LNCAP (cell line): ENCODE measurements at regions not wholly inside any gene's neighbourhood (a gene's known extent, or its start where the extent isn't known, plus 50 kb on each side); places are given as distances from the start of the nearest gene placed in this dataset.

Source experiments
- CTCF ChIP-seq: fragments of 450-650 bp; IDR thresholded peaks from 2 replicates; pipeline ENCODE4 v1.5.1; 2017; ENCODE audit warnings: mild to moderate bottlenecking

DNA sequence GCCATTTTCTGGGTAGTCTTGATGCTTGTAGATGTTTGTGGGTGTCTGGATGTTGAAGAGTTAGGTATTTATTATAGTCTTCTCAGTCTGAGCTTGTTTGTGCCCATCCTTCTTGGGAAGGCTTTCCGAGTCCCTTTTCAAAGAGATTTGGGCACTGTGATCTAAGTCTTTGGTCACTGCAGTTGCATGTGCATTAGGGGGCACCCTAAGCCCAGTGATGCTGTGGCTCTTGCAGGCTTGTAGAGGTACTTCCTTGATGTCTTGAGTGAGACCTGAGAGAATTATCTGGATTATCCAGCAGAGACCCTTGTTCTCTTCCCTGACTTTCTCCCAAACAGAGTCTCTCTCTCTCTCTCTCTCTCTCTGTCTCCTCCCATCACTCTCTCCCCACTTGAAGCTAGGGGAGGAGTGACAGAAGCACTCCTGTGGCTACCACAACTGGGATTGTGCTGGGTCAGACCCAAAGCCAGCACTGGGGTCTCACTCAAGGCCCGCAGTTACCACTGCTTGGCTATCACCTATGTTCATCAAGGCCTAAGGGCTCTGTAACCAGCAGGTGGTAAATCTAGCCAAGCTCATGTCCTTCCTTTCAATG is 68.5 kb downstream of the TMCO5A start:
- TF ChIP-seq CTCF, result peak; percentile 58

DNA sequence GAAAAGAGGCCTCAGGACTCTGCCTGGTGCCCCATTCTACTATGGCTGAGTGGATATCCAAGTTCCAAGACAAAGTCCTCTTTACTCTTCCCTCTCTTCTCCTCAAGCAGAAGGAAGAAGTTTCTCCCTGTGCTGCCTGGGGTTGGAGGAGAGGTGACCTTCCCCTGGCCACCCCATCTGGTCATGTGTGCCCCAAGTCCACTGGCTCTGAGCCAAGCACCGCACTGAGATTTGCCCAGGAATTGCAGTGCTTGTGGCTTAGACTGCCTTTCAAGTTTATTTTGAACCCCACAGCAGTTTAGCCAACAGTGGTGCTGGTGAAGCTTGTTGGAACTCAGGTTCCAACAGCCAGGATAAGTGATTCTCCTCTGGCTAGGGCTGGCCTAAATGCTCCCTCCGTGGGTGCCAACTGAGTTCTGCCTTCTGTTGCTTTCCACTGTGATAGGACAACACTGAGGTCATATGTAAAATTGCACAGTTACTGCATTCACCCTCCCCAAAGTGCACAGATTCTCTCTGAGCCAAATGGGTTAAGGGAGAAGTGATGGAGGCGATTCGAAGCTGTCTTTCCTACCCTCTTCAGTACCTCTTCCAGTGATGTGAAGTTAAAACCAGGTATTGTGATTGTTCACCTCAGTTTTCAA is 69.9 kb downstream of the TMCO5A start:
- no peak for TF ChIP-seq CTCF

GRCh38 chr15:38005953-38006808 is 71.7 kb downstream of the TMCO5A start:
- TF ChIP-seq CTCF, result no peak

DNA sequence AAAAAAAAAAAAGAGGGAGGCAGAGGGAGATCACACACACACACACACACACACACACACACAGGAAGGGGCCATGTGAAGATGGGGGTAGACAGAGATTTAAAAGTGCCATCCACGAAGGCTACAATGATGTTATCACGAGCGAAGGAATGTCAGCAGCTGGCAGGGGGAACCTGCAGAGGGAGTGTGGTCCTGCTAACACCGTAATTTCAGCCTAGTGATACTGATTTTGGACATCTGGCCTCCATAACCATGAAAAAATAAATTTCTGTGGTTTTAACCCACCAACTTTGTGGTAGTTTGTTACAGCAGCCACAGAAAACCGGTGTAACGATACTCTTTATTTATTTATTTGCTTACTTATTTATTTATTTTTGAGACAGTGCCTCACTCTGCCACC is 76.0 kb downstream of the TMCO5A start:
- no peak for TF ChIP-seq CTCF

DNA sequence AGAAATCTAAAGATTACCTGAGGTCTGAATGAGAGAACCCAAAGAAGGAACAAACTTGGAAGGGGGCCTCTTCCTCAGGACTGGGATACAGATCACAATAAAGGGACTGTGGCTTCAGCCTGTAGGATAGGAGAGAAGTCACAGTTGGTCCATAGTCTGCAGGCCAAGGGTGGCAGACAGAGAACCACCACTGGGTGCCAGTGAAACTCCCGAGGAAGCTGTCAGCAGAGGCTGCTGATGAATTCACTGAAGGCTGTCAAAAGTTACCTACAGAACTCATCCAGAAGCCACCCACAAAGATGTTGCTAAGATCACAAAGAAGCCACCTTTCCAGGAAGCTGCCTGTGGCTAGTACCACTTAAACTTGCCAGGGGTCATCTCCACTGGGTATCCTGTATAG is 78.5 kb downstream of the TMCO5A start:
- TF ChIP-seq CTCF, result no peak

DNA sequence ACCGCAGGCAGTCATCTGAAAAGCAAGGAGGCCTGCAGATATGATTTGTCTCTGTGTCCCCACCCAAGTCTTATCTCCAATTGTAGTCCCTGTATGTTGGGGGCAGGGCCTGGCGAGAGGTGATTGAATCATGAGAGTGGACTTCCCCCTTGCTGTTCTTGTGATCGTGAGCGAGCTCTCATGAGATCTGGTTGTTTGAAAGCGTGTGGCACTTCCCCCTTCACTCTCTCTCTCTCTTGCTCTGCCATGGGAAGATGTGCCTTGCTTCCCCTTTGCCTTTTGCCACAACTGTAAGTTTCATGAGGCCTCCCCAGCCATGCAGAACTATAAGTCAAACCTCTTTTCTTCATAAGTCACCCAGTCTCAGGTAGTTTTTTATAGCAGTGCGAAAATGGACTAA is 83.3 kb downstream of the TMCO5A start:
- TF ChIP-seq CTCF, result no peak

DNA sequence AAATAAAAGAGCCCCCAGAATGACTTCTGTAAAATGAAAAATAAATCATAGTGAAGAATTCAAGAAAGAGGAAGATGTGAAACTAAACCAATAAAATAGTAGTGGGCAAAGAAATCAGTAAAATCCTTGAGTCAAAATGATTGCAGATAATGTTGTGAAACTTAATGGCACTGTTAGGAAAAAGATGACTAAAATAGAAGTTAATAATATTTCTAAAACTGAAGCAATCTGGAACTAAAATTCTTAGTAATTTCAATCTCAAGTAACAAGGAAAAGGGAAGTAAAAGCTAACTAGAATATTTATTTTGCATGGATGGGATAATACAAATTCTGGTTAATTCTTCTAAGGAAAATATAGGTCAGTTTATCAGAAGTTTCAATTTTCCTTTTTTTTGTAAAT is 84.6 kb downstream of the TMCO5A start:
- TF ChIP-seq CTCF, result no peak
